ENCODE measurements at regions not wholly inside any gene's neighbourhood (a gene's known extent, or its start where the extent isn't known, plus 50 kb on each side); places are given as distances from the start of the nearest gene placed in this dataset.

DNA sequence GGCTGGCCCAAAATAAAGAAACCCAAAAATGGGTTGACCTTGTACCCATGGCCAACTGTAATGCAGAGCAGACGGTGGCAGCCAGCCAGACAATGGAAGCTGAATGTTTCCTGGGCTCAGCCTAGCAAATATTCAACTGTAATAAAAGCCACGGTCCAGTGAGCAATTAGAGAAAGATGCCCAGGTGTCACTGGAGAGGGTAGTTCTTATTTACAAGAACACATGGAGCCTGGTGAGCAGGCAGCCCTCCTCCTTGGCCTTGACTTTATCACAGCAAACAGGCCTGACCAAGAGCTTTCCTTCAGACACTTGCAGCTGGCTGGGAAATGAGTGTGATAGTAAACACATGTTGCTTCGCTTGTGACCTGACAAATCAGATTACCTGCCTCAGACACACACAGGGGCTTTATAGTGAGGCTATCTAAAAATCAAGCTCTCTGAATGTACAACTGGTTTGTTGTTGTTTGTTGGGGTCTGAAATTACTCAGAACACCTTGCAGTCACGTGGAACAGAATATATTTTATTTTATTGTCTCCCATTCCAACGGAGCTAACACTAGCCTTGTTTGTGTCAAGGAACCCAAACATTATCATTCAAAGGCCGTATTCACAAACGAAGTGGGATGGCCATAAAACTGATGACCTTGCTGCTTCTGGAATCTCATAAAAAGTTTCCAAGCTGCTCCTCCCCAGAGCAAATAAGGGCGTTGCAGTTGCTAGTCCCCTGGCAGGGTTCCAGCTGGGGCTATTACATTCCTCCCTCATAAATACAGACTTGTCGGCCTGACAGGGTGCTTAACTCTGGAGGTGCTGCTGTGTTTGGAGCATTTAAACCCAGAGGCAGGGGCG lies 161.1 kb downstream of the BBOX1 start:
- TF ChIP-seq, protein P1, sequence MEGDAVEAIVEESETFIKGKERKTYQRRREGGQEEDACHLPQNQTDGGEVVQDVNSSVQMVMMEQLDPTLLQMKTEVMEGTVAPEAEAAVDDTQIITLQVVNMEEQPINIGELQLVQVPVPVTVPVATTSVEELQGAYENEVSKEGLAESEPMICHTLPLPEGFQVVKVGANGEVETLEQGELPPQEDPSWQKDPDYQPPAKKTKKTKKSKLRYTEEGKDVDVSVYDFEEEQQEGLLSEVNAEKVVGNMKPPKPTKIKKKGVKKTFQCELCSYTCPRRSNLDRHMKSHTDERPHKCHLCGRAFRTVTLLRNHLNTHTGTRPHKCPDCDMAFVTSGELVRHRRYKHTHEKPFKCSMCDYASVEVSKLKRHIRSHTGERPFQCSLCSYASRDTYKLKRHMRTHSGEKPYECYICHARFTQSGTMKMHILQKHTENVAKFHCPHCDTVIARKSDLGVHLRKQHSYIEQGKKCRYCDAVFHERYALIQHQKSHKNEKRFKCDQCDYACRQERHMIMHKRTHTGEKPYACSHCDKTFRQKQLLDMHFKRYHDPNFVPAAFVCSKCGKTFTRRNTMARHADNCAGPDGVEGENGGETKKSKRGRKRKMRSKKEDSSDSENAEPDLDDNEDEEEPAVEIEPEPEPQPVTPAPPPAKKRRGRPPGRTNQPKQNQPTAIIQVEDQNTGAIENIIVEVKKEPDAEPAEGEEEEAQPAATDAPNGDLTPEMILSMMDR (IDR thresholded peaks at IDR 0.05): no peak
- TF ChIP-seq EP300 (IDR thresholded peaks at IDR 0.05): no peak

Data from suprapubic skin (tissue), 3 donors.